Small intestine (tissue), 7 donors: ENCODE measurements at regions not wholly inside any gene's neighbourhood (a gene's known extent, or its start where the extent isn't known, plus 50 kb on each side); places are given as distances from the start of the nearest gene placed in this dataset.

ENCODE experiments used
- DNase-seq, 2 donors: peaks; one replicate each; pipeline versions ENCODE4 v3.0.0 to v3.0.0-alpha.2; 2013
- FAIRE-seq: peaks from 2 replicates; lab custom pipeline; 2012; peaks lifted over from hg19 to GRCh38; lab: Jason Lieb, UNC
- H3K27ac ChIP-seq, 3 donors: one replicate each; pipeline ENCODE4 v1.5.1; 2013; ENCODE audit warnings: low read length in 2 of 3, mild to moderate bottlenecking in 2 of 3, control low read depth in 1 of 3, inconsistent platforms in 1 of 3, low read depth in 1 of 3, moderate library complexity in 1 of 3
- H3K27me3 ChIP-seq, 3 donors: one replicate each; pipeline ENCODE4 v1.6.1; 2013; ENCODE audit warnings: low read length in 3 of 3, inconsistent platforms in 1 of 3; ENCODE audit not compliant: control insufficient read depth in 3 of 3, insufficient read depth in 3 of 3
- H3K36me3 ChIP-seq, 3 donors: one replicate each; pipeline ENCODE4 v1.6.1; 2013; ENCODE audit warnings: low read length in 3 of 3, inconsistent platforms in 1 of 3, low read depth in 1 of 3, mild to moderate bottlenecking in 1 of 3, moderate library complexity in 1 of 3; ENCODE audit not compliant: control insufficient read depth in 3 of 3, insufficient read depth in 2 of 3
- H3K4me1 ChIP-seq, 3 donors: one replicate each; pipeline ENCODE4 v1.6.1; 2013; ENCODE audit warnings: low read length in 2 of 3, inconsistent platforms in 1 of 3, low read depth in 1 of 3, mild to moderate bottlenecking in 1 of 3, moderate library complexity in 1 of 3; ENCODE audit not compliant: control insufficient read depth in 3 of 3, insufficient read depth in 2 of 3
- H3K4me3 ChIP-seq, 3 donors: one replicate each; pipeline ENCODE4 v1.5.1; 2013; ENCODE audit warnings: low read length in 3 of 3, control low read depth in 1 of 3, inconsistent platforms in 1 of 3, low read depth in 1 of 3, mild to moderate bottlenecking in 1 of 3, moderate library complexity in 1 of 3
- H3K9me3 ChIP-seq, 2 donors: one replicate each; pipeline ENCODE4 v1.6.1; 2013; ENCODE audit warnings: low read depth in 1 of 2, low read length in 1 of 2; ENCODE audit not compliant: control insufficient read depth in 2 of 2, insufficient read depth in 1 of 2
- WGBS, 3 donors: extraction: QIAGEN DNeasy Blood & Tissue Kit; methylation state at CpG; one replicate each; pipeline ENCODE4 v1.1.7; 2013; 5-methylcytosine and 5-hydroxymethylcytosine counted together
- donor health status: healthy with polysubstance abuse.
- donor health status: control.
- donor health status: control.
- donor health status: Bipolar disorder and iron deficiency.
- donor health status: healthy.

- H3K4me1 ChIP-seq = no peaks in the 10 kb centered on the region
- no peak for DNase-seq
- H3K36me3 ChIP-seq = no peaks in the 10 kb centered on the region
- no peak overlapping the region for H3K27ac ChIP-seq
- FAIRE-seq = no peak
- WGBS, 3 donors = 83 to 89% (median 86%) methylated on average over 28 of the region's 28 CpGs
- H3K9me3 ChIP-seq = no peaks in the 10 kb centered on the region
- H3K4me3 ChIP-seq = no peak overlapping the region
- peaks cover 0 to 3% (median 0%) of the 10 kb centered on the region in 3 donors for H3K27me3 ChIP-seq
Measured at GRCh38 chr11:134524896-134525845, 113.1 kb upstream of the B3GAT1 start.

GRCh38 chr11:134524201-134524600 lies 112.2 kb upstream of the B3GAT1 start:
- H3K36me3 ChIP-seq = no peaks in the 10 kb centered on the region
- H3K27ac ChIP-seq = no peak overlapping the region
- no peak for FAIRE-seq
- DNase-seq = no peak
- H3K9me3 ChIP-seq = no peaks in the 10 kb centered on the region
- H3K27me3 ChIP-seq = peaks cover 0 to 3% (median 0%) of the 10 kb centered on the region in 3 donors
- no peak overlapping the region for H3K4me3 ChIP-seq
- 94 to 97% (median 97%) methylated on average over 20 to 25 of the region's 25 CpGs for WGBS, 3 donors
- H3K4me1 ChIP-seq = no peaks in the 10 kb centered on the region

- H3K27ac ChIP-seq = no peak overlapping the region
- DNase-seq (no peak), FAIRE-seq (no peak)
- H3K36me3 ChIP-seq = no peaks in the 10 kb centered on the region
- no peaks in the 10 kb centered on the region for H3K9me3 ChIP-seq
- no peak overlapping the region for H3K4me3 ChIP-seq
- H3K4me1 ChIP-seq = no peaks in the 10 kb centered on the region
- peaks cover 0 to 3% (median 0%) of the 10 kb centered on the region in 3 donors for H3K27me3 ChIP-seq
- 47 to 71% (median 57%) methylated on average over 18 to 32 of the region's 33 CpGs for WGBS, 3 donors
Measured at GRCh38 chr11:134522782-134523570, 110.9 kb upstream of the B3GAT1 start.

GRCh38 chr11:134521452-134522289 lies 109.6 kb upstream of the B3GAT1 start:
- FAIRE-seq (no peak), DNase-seq (no peak)
- no peaks in the 10 kb centered on the region for H3K36me3 ChIP-seq
- no peak overlapping the region for H3K27ac ChIP-seq
- H3K9me3 ChIP-seq = no peaks in the 10 kb centered on the region
- H3K4me1 ChIP-seq = no peaks in the 10 kb centered on the region
- 77 to 82% (median 80%) methylated on average over 18 of the region's 18 CpGs for WGBS, 3 donors
- no peak overlapping the region for H3K4me3 ChIP-seq
- peaks cover 0 to 3% (median 0%) of the 10 kb centered on the region in 3 donors for H3K27me3 ChIP-seq

GRCh38 chr11:134521001-134521400 lies 109.0 kb upstream of the B3GAT1 start:
- 93 to 94% (median 93%) methylated on average over 14 of the region's 14 CpGs for WGBS, 3 donors
- no peaks in the 10 kb centered on the region for H3K9me3 ChIP-seq
- H3K4me3 ChIP-seq = no peak overlapping the region
- peaks cover 0 to 3% (median 0%) of the 10 kb centered on the region in 3 donors for H3K4me1 ChIP-seq
- DNase-seq (no peak), FAIRE-seq (no peak)
- H3K27ac ChIP-seq = no peak overlapping the region
- H3K27me3 ChIP-seq = peaks cover 0 to 3% (median 0%) of the 10 kb centered on the region in 3 donors
- H3K36me3 ChIP-seq = no peaks in the 10 kb centered on the region

GRCh38 chr11:134519788-134520187 lies 107.7 kb upstream of the B3GAT1 start:
- H3K36me3 ChIP-seq = no peaks in the 10 kb centered on the region
- H3K27me3 ChIP-seq = peaks cover 0 to 3% (median 0%) of the 10 kb centered on the region in 3 donors
- H3K4me3 ChIP-seq = no peak overlapping the region
- no peaks in the 10 kb centered on the region for H3K9me3 ChIP-seq
- peaks cover 0 to 6% (median 0%) of the 10 kb centered on the region in 3 donors for H3K4me1 ChIP-seq
- no peak for DNase-seq
- no peak for FAIRE-seq
- H3K27ac ChIP-seq = no peak overlapping the region
- 35 to 66% (median 58%) methylated on average over 7 of the region's 7 CpGs for WGBS, 3 donors

- Histone ChIP-seq H3K27me3 (peaks cover 0 to 3% (median 0%) of the 10 kb centered on the region in 3 donors), H3K4me1 (peaks cover 0 to 6% (median 0%) of the 10 kb centered on the region in 3 donors), H3K4me3 (no peak overlapping the region), H3K27ac (no peak overlapping the region), H3K9me3 (no peaks in the 10 kb centered on the region), H3K36me3 (no peaks in the 10 kb centered on the region)
- DNase-seq (no peak), FAIRE-seq (no peak)
- WGBS, 3 donors = 71 to 72% (median 71%) methylated on average over 6 of the region's 6 CpGs
Measured at GRCh38 chr11:134519390-134519750, 107.3 kb upstream of the B3GAT1 start.
